GM19467 (cell line): ENCODE measurements at regions not wholly inside any gene's neighbourhood (a gene's known extent, or its start where the extent isn't known, plus 50 kb on each side); places are given as distances from the start of the nearest gene placed in this dataset.

Experiments used
- ATAC-seq: cut with Tn5 transposase; IDR thresholded peaks from one replicate; pipeline ENCODE4 v1.9.1; 2021; ENCODE audit warnings: mild to moderate bottlenecking, moderate library complexity; ENCODE audit not compliant: unreplicated experiment

DNA sequence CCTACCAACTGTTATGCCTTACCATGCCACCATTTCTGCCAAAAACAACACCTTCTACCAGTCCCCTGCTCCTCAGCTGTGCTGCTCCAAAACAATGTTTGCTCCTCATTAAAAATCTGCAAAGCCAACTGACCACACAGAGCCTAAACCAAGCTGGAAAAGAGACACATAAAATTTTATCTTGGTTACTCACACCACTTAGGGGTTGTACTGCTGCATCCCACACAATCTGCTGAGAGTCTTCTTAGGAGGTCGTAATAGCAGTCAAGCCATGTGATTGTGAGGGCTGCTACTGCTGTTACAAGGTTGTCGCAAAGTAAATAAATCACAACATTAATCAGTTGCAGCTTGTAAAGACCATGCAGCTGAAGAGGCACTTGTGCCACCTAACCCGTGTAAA, 607.4 kb upstream of the FAM241A start:
- no peak for ATAC-seq

DNA sequence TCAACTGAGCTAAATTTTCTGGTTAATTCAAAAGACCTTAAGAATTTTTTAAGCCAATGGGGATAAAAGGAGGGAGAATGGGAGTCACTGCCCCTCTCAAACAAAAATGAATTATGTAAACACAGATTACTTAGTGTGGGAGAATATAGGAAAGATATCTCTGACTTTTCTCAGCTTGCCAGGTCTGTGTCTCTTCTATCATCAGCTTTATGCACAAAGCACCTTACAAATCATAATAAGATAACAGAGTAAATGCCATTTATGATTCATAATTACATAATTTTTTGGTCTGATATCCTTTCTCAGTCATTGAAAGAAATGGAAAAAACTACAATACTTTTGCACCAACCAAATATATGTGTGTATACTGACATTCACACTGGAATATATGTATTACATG, 604.6 kb upstream of the FAM241A start:
- no peak for ATAC-seq

DNA sequence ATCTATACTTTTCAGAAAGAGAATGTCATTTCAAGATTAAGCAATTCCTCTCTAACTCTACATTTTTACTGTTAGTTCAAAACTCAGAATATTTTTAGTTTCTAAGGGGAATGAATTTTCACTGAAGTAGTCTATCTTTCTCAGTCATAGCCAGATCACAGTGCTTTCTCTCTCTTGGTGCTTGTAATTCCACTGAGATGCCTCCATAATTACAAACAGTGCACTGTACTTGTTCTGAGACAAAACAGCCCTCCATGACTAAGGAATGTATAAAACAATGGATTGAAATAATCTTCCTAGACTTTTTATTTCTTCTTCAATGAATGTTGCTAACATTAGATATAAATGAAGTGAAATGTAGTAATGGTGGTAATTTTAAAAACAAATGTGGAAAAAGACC, 603.2 kb upstream of the FAM241A start:
- no peak for ATAC-seq

DNA sequence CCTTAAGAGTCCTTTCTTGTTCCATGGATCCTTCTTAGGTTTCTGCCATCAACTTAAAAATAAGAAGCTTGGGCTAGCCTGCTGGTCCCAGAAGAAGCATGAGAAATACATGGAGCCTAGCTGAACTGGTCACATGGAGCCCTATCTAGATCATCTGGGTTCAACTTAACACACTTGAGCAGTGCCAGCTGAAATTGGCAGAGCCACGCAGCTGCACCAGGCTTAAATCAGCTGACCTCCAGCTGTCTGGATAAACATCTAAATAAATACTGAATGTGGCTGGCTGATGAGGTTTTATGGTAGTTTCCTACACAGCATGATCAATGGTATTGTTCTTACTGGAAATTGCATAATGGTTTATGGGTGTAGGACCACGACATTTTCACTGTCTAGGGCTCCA, 598.4 kb upstream of the FAM241A start:
- ATAC-seq, result no peak

DNA sequence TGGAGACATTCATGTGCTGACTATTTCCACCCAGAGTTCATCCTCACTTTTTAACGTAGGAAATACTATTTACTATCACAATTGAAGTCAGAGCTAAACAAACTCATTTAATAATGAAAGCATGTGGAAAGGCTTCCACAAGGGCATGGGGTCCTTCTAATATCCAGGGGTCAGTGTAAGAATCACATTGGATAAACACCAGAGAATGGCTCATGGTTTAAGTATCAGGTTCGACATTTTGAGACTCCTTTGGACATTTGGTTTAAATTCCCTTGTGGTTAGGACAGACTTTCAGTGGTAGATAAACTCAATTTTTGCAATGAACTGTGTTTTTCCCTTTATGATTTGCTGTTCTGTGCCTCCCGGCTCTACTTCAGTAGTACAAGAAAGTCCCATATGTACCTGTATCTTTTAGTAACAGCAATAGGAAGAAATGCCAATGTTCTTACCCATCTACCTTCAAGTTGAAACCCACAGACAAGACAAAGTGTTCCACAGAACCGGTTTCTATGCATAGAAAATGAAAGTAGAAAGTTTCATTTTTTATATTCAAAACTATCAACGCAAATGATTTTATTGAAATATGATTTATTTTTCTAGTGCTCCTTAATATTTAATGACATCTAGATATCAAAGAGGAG, 589.0 kb upstream of the FAM241A start:
- no peak for ATAC-seq

DNA sequence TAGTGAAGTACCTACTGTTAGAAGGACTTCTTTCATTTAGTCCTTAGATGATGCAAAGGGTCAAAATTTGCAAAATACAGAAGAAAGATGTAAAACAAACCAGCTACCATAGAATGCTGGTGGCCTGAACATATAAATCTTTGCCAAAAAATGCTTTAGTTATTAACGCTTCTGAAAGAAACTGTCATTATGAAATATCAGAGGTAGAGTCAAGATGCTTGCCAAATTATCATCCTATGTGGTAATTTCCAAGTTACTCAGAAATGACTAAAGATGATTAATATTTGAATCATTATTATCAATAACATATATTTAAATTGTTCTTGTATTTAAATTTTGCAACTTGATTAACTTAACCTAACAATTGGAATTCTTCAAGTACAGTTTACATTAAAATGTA, 588.4 kb upstream of the FAM241A start:
- ATAC-seq, result no peak

DNA sequence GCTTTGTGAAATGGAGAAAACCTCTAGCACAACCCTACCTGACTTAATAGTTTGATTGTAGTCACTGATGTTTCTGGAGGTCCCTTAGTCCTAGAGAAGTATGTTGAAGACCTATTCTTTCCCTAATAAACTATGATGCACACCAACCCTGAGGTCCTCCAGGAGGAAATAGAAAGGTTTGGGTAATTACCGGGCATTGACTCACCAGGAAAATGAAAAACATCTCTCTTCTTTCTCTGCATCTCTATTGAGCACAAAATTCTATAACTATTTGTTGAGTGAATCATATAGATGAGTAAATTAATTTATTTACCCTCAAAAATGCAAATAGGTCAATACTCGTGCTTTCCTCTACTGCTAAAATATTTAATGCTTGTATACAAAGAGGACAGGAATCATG, 582.4 kb upstream of the FAM241A start:
- ATAC-seq, result no peak

DNA sequence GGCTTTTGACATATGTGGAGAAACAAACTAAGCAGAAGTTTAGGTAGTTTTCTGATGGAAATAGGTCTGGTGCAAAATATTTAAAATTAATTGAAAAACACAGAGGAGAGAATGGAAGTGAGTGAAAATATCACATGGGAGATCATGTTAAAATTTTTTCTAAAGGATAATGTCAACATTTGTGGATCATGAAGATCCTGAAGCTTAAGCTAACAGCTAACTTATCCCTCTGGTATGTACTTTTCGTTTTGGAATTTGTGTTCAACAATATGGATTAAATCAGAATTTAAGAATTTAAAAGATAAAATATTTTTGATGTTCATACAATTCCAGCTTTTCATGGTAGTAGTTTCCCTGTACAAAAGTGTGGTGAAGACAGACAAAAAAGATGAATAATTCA, 572.8 kb upstream of the FAM241A start:
- no peak for ATAC-seq

DNA sequence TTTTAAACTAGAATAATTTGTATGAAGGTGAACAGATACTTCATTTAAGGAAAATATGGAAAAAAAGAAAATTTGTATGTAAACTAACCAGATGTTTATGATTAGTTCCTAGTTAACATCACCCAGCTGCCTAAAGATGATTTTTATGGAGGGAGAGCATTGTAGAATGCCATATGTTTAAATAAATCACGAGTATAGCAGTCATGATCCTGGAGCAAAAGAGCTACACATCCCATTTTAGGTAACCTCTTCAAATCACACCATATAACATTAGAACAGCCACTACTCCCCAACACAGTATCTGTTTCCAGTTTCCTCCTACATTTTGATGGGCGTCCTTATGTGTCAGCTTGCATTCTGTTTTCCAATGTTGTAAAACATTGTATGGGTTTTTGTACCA, 571.9 kb upstream of the FAM241A start:
- ATAC-seq, result no peak

DNA sequence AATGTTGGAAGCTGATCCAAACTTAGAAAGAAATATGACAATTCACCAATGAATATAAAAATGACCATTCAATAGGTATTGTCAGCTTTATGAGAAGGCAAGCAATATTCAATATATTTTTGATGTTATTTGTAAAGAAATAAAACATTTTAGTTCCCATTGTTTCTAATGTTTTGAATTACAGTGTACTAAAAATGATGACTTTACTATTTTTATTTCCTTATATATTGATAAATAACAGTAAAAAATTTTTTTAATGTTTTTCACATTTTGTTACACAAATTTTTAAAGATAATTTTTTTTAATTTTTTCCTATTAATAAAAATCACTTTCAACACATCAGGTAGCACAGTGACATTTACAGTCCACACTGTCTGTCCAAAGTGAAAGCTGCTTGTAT, 565.5 kb upstream of the FAM241A start:
- no peak for ATAC-seq

DNA sequence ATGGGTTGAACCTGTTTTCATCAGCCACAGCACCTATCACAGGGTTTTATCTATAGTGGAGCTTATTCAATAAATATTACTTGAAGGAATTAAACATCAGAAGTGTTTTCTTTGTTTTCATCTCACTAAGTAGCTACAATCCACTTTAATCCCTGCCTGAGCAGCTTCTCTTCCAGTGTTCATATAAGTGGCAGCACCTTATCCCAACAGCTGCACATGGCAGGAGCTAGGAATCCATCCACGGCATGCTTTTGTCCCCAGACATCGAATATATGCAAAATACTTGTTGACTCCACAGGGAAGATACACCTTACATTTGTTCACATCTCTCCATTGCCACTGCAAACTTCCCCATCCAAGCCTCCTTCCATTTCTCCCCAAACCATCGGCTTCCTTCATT, 549.8 kb upstream of the FAM241A start:
- no peak for ATAC-seq

DNA sequence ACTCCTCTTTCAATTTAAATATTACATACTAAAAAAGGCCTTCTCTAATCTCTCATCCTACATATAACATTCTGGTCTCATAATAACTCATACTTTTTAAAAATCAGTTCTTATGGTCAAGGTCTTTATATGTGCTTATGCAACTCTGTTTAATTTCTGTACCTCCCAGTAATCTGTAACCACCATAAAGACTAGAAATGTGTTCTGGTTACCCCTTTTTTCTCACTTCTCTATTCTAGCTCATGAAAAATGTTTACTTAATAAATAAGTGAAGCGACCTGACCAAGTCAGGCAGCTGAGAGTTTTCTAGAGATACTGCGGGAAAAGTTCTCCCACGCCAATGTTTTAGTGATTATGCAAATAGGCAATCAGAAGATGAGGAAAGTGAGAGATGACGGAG, 548.8 kb upstream of the FAM241A start:
- ATAC-seq, result no peak

DNA sequence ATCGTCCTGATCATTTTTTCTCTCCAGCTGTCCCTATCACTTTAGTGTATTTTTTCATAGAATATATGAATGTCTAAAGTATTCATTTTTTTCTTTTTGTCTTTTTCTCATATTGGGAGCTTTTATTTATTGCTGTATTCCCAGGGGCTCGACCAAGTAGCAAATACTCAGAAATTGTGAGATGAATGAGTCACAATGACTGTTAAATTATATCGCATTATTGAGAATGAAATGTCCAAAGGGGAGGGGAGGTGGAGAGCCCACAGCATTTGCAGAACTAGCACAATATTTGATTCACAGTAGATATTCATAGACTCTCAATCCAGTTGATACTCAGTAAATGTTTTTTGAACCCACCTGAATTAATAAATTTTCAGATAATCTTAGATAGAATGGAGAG, 543.6 kb upstream of the FAM241A start:
- ATAC-seq, result no peak

DNA sequence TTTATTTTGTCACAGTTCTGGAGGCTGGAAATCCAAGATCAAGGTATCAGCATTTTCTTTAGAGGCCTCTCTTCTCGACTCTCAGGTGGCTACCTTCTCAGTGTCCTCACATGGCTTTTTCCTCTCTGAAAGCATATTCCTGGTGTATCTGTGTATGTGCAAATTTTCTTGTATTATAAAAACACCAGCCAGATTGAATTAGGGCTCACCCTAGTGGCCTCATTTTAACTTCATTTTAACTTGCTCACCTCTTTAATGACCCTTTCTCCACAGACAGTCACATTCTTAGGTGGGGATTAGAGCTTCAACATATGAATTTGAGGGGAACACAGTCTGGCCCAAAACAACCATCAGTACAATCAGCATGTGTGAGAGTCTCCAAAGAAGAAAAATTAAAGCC, 542.4 kb upstream of the FAM241A start:
- ATAC-seq, result no peak

DNA sequence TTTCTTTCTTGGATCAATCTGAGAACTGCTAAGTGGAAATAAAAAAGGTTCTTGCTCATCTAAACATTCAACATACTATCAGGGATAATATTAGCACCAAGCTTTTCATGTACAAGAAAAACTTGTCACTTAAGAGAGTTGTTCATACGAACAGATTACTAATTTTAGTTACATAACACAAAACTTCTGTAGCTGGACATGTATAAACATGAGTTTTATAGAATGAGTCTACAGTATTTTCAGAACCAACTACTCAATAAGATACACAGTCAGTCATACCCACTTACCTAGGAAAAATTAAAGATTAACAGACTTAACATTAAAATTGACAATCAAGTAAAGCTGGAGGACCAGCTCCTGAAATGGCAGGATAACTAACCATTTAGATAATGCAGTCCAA, 540.1 kb upstream of the FAM241A start:
- no peak for ATAC-seq

DNA sequence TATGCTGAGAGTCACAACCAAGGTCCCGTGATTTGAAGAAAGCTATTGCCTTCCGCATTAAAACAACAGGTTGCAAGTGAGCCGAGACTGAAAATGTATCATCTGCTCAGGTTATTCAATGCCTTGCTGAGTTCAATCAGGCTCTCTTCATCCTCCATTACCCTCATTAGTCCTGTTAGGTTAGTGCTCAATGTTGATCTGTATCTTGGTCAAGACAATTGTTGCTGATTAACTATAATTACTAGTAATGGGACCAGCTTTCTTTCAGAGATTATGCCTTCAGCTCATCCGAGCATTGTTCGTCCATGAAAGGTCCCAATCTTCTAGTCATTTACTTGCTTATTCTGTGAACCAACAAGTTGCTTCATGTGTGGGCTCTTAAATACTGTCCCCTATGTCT, 534.6 kb upstream of the FAM241A start:
- no peak for ATAC-seq

DNA sequence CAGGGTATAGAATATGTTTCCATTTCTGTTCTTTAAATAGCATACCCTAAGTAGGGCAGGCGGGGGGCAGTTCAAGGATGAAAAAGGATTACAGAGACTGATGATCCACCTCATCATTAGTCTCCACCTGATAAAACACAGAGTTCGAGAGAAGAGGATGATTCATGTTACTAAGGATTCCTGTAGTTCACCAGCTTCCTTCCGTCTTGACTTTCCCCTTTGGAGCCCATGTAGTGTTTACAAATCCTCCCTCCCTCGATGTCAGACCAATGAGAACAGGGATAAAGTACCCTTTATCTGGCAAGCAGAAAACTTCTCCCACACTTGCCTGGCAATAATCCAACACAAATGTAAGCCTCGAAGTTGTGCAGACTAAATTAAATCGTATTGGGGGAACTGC, 526.3 kb upstream of the FAM241A start:
- ATAC-seq, result no peak

DNA sequence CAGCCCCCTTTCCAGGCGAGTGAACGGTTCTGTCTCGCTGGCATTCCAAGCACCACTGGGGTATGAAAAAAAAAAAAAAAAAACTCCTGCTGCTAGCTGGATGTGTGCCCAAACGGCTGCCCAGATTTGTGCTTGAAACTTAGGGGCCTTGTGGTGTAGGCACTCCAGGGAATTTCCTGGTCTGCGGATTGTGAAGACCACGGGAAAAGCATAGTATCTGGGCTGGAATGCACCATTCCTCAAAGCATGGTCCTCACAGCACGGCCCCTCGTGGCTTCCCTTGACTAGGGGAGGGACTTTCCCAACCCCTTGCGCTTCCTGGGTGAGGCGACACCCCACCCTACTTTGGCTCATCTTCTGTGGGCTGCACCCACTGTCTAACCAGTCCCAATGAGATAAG, 516.8 kb upstream of the FAM241A start:
- no peak for ATAC-seq

DNA sequence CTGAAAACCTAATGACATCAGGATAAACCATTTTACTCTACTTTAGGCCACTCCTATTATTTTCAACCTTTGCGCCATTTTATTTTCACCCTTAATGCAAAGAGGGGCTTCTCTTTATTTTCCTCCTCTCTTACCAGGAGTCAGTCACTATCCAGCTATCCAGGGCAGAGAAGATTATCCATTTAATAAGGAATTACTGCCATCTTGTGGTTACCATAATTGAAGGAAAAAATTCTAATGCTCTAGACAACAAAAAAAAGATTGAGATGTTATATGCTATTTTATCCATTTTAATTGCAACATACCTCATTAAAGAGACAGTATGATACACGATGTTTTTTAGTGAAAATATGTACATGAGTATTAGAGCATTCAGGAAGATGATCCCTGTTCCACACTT, 514.5 kb upstream of the FAM241A start:
- ATAC-seq, result no peak

DNA sequence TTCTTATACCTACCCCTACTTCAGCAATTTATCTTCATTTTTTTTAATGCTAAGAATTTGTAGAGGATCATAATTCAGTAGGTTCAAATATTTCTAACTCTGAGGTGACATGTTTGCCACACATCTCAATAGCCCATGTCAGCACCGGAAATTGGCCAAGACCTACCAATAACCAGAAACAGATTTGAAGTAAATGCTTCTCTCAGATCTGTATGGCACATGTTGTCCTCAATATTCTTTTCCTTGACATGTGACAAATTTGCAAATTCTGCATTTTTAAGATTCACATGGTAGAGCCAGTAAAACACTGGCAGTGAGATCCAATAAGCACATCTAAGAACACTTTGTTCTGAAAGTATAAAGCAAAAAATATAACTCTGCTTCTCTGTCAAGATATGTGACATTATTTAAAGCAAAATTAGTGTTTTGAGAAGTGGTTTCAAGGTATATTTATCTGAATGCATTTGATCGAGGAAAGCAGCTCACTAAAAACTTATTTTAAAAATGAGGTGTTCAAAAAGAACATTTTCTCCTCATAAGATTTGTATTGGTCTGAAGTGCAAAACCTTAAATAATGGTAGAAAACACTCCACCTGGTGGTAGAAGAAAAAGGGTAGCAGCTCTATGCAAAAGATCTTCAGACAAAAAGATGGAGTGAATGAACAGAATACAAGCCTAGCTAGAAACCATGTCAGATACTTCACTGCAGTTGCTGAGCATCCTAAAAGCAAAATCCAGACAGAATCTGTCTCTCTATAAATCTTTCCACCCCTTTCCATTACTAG, 513.8 kb upstream of the FAM241A start:
- no peak for ATAC-seq

DNA sequence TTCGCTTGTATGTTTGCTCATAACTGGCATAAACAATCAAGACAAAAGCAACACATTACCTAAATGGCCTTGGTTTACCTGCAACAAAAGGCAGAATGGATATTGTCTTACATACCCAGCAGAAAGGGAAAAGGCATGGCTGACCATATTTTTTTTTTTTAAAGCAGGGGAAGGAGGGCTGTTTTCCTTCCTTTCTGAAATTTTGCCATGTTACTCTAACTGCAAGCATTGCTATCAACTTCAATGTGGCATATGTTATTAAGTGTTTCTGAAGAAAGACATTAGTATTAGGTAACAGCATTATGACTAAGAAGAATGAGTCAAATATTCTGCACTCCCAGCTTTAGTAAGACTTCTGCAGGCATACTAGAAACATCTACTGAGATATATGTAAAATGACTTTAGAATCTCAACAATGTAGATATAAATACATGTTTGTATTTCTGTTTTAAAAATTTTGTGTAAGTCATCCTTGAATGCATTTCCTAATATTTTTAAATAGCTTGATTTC, 512.6 kb upstream of the FAM241A start:
- no peak for ATAC-seq

DNA sequence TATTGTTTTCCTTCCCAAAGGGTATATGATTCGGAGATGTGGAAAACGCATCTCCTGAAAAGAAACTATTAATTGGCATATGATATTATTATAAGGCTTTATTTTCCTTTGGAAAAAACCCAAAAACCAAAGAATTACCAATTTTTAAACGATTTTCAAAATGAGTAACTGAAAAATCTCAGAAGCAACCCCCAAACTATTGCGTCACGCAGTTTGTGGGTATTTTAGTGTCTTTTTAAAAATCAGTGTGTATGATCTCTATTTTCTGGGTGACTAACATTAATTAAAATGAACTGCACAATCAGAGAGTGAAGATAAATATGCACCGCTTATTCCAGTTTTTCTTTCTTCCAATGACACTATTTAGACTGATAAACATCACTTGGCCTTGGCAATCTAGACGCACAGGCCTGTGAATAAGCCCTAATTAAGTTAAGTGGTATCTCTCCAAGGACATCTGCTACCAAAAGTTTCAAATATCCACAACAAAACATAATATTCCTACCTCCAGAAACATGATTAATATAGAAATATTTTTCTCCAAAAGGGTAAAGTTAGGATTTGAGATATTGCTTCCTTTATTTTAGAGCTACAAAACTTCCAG, 511.5 kb upstream of the FAM241A start:
- no peak for ATAC-seq
